Heart left ventricle (tissue), 13 donors: ENCODE measurements at regions not wholly inside any gene's neighbourhood (a gene's known extent, or its start where the extent isn't known, plus 50 kb on each side); places are given as distances from the start of the nearest gene placed in this dataset.

ENCODE experiments used
- CTCF ChIP-seq, 12 donors: fragments of 200-600 bp; sonication (generic) in 4 of 12; IDR thresholded peaks; one replicate each; pipeline versions ENCODE4 v1.5.0 to v1.8.0; 2018 to 2022; ENCODE audit warnings: antibody characterized with exemption in 12 of 12, mild to moderate bottlenecking in 5 of 12
- POLR2A ChIP-seq, 2 donors: fragments of 450-650 bp; IDR thresholded peaks; one replicate each; pipeline ENCODE4 v1.6.1; 2017; ENCODE audit warnings: antibody characterized with exemption in 2 of 2, mild to moderate bottlenecking in 2 of 2, moderate library complexity in 2 of 2
- donor health status: ischemic (EF 13 %, LVEDD 7.1; RV severe dilation, severe dysfunction).
- donor health status: DM: no; HTN: yes; CAD: no.
- donor health status: DM: no; HTN: no; CAD: no.
- donor health status: ischemic (EF 25% LVEDD 6.9; RV normal size, moderate dysfunction).
- donor health status: ischemic (EF 25% LVEDD 5.7; RV mildly dilated, moderate dysfunction).
- donor health status: ischemic (EF 35%, LVEDD 5.7; RV mildly dilated, moderate dysfunction).
- donor health status: nonischemic (EF 11% LVEDD 7.7; RV severe dilation, severe dysfunction).
- donor health status: DM: yes; HTN: yes; CAD: no.
- donor health status: PGD.
- donor health status: ischemic (EF 29% LVEDD 5.4; RV normal size, mild dysfunction).
- donor health status: nonischemic (EF 23%, LVEDD 6.1; RV moderate dilation, normal function).

GRCh38 chr4:189497996-189498395 is 442.7 kb upstream of the FRG1 start:
- TF ChIP-seq CTCF (IDR thresholded peaks at IDR 0.05), result no peak
- no peak for TF ChIP-seq POLR2A (IDR thresholded peaks at IDR 0.05)
